H1 (cell line): ENCODE measurements at regions not wholly inside any gene's neighbourhood (a gene's known extent, or its start where the extent isn't known, plus 50 kb on each side); places are given as distances from the start of the nearest gene placed in this dataset.

Experiments used
- CTCF ChIA-PET: fragments of 300-600 bp; sonication (Branson Sonifier 250); formaldehyde crosslinking; loops from one replicate; lab custom pipeline; 2021; ENCODE audit not compliant: partially characterized antibody; lab: Charles Lee
- POLR2A ChIA-PET: fragments of 300-600 bp; sonication (Branson Sonifier 250); formaldehyde crosslinking; loops from one replicate; lab custom pipeline; 2021; ENCODE audit warnings: inconsistent platforms; ENCODE audit not compliant: partially characterized antibody; lab: Charles Lee
- DNase-seq, 2 experiments: peaks; one replicate each; pipeline versions ENCODE4 v3.0.0 to v3.0.0-alpha.2; 2010 to 2022; ENCODE audit warnings: low spot score in 2 of 2, low read depth in 1 of 2, mixed read lengths in 1 of 2
- FAIRE-seq: peaks from 2 replicates; lab custom pipeline; 2011; peaks lifted over from hg19 to GRCh38; lab: Jason Lieb, UNC
- H2AFZ ChIP-seq: 2 replicates; pipeline ENCODE4 v1.8.1; 2012; ENCODE audit warnings: low read length, inconsistent platforms
- H2AK5ac ChIP-seq: 2 replicates; pipeline ENCODE4 v1.6.1; 2013; ENCODE audit warnings: low read depth, low read length
- H2BK120ac ChIP-seq: replicated peaks from 2 replicates; pipeline ENCODE3; 2013; ENCODE audit warnings: low read depth, low read length, inconsistent platforms
- H2BK12ac ChIP-seq: 2 replicates; pipeline ENCODE4 v1.6.1; 2013; ENCODE audit warnings: low read depth, low read length
- H2BK15ac ChIP-seq: 2 replicates; pipeline ENCODE4 v1.6.1; 2013; ENCODE audit warnings: low read length
- H2BK20ac ChIP-seq: 2 replicates; pipeline ENCODE4 v1.6.1; 2013; ENCODE audit warnings: low read length
- H2BK5ac ChIP-seq: 2 replicates; pipeline ENCODE4 v1.6.1; 2013; ENCODE audit warnings: low read depth, low read length
- H3K14ac ChIP-seq: 2 replicates; pipeline ENCODE4 v1.6.1; 2013; ENCODE audit warnings: inconsistent platforms; ENCODE audit not compliant: insufficient read length
- H3K18ac ChIP-seq: 2 replicates; pipeline ENCODE4 v1.6.1; 2013; ENCODE audit warnings: low read length; ENCODE audit errors: extremely low read depth
- H3K23ac ChIP-seq: 2 replicates; pipeline ENCODE4 v1.6.1; 2013; ENCODE audit warnings: inconsistent platforms; ENCODE audit not compliant: insufficient read length
- H3K23me2 ChIP-seq: 2 replicates; pipeline ENCODE4 v1.6.1; 2013; ENCODE audit warnings: low read depth, low read length
- H3K27ac ChIP-seq: 2 replicates; pipeline ENCODE4 v1.6.1; 2011; ENCODE audit warnings: low read depth, low read length, inconsistent platforms
- H3K27me3 ChIP-seq, 4 experiments: replicated peaks in 1 of 4; 1 replicate in 1 of 4; 2 replicates in 3 of 4; pipeline versions ENCODE4 v1.6.1 to v1.8.1; 2011 to 2013; ENCODE audit warnings: low read length in 3 of 4, mild to moderate bottlenecking in 3 of 4, inconsistent platforms in 2 of 4, mixed read lengths in 2 of 4, moderate library complexity in 1 of 4; ENCODE audit not compliant: control insufficient read depth in 3 of 4, insufficient read depth in 3 of 4; ENCODE audit errors: extremely low read depth in 1 of 4
- H3K36me3 ChIP-seq, 4 experiments: 2 replicates each; pipeline versions ENCODE4 v1.6.1 to v1.8.1; 2011 to 2013; ENCODE audit warnings: mild to moderate bottlenecking in 4 of 4, low read length in 3 of 4, moderate library complexity in 2 of 4, control low read depth in 1 of 4, inconsistent platforms in 1 of 4; ENCODE audit not compliant: insufficient read depth in 4 of 4, control insufficient read depth in 2 of 4
- H3K4ac ChIP-seq: replicated peaks from 2 replicates; pipeline ENCODE3; 2013; ENCODE audit warnings: low read length, low read depth, mixed read lengths, inconsistent platforms; ENCODE audit not compliant: insufficient read length
- H3K4me1 ChIP-seq, 4 experiments: replicated peaks in 1 of 4; 1 replicate in 1 of 4; 2 replicates in 3 of 4; pipeline versions ENCODE4 v1.6.1 to v1.8.1; 2011 to 2013; ENCODE audit warnings: low read length in 3 of 4, inconsistent platforms in 2 of 4, mixed read lengths in 1 of 4; ENCODE audit not compliant: insufficient read depth in 4 of 4, control insufficient read depth in 3 of 4
- H3K4me2 ChIP-seq, 2 experiments: 2 replicates each; pipeline versions ENCODE4 v1.6.1 to v1.8.1; 2011 to 2013; ENCODE audit warnings: low read depth in 2 of 2, low read length in 2 of 2, control low read depth in 1 of 2, inconsistent platforms in 1 of 2, mild to moderate bottlenecking in 1 of 2; ENCODE audit not compliant: insufficient read depth in 1 of 2
- H3K4me3 ChIP-seq, 4 experiments: fragments of 200-600, 300-600 bp in 1 of 4; sonication (generic), shearing (Covaris generic), sonication (Bioruptor Twin) in 1 of 4; 2 replicates each; pipeline versions ENCODE4 v1.5.1 to v1.8.1; 2011 to 2016; ENCODE audit warnings: low read length in 4 of 4, low read depth in 3 of 4, control low read depth in 2 of 4, inconsistent platforms in 2 of 4, mild to moderate bottlenecking in 2 of 4, mixed read lengths in 1 of 4, moderate library complexity in 1 of 4; ENCODE audit not compliant: insufficient read depth in 2 of 4; ENCODE audit errors: extremely low read depth in 1 of 4
- H3K56ac ChIP-seq: replicated peaks from 2 replicates; pipeline ENCODE3; 2013; ENCODE audit warnings: low read depth, mild to moderate bottlenecking, mixed read lengths, low read length, inconsistent platforms; ENCODE audit not compliant: insufficient read length
- H3K79me1 ChIP-seq: 2 replicates; pipeline ENCODE4 v1.6.1; 2013; ENCODE audit warnings: low read depth, low read length, control low read depth
- H3K79me2 ChIP-seq, 2 experiments: 2 replicates each; pipeline versions ENCODE4 v1.6.1 to v1.8.1; 2012 to 2013; ENCODE audit warnings: low read length in 2 of 2, mild to moderate bottlenecking in 2 of 2, inconsistent platforms in 1 of 2; ENCODE audit not compliant: insufficient read depth in 2 of 2, control insufficient read depth in 1 of 2
- H3K9ac ChIP-seq, 4 experiments: replicated peaks in 1 of 4; 1 replicate in 1 of 4; 2 replicates in 3 of 4; pipeline versions ENCODE4 v1.6.1 to v1.8.1; 2011 to 2013; ENCODE audit warnings: low read depth in 3 of 4, low read length in 3 of 4, control low read depth in 2 of 4, mild to moderate bottlenecking in 2 of 4, moderate library complexity in 2 of 4, inconsistent platforms in 1 of 4; ENCODE audit errors: extremely low read depth in 1 of 4
- H3K9me3 ChIP-seq, 2 experiments: 2 replicates each; pipeline versions ENCODE4 v1.6.1 to v1.8.1; 2012 to 2013; ENCODE audit warnings: mild to moderate bottlenecking in 2 of 2, moderate library complexity in 2 of 2, control low read depth in 1 of 2, inconsistent platforms in 1 of 2, low read depth in 1 of 2, low read length in 1 of 2, mixed read lengths in 1 of 2; ENCODE audit not compliant: insufficient read depth in 2 of 2
- H4K20me1 ChIP-seq, 2 experiments: replicated peaks in 1 of 2; 2 replicates each; pipeline versions ENCODE3 to v1.8.1; 2011 to 2013; ENCODE audit warnings: inconsistent platforms in 2 of 2, low read length in 2 of 2, mild to moderate bottlenecking in 1 of 2; ENCODE audit not compliant: insufficient read depth in 2 of 2, control insufficient read depth in 1 of 2
- H4K5ac ChIP-seq: 2 replicates; pipeline ENCODE4 v1.6.1; 2013; ENCODE audit warnings: low read length, low read depth, mixed read lengths, inconsistent platforms; ENCODE audit not compliant: insufficient read length
- H4K8ac ChIP-seq: 2 replicates; pipeline ENCODE4 v1.8.0; 2013; ENCODE audit warnings: mild to moderate bottlenecking, moderate library complexity, low read length, inconsistent platforms; ENCODE audit not compliant: insufficient read depth; ENCODE audit errors: extremely low read depth
- H4K91ac ChIP-seq: replicated peaks from 2 replicates; pipeline ENCODE3; 2013; ENCODE audit warnings: low read length, mixed read lengths, inconsistent platforms; ENCODE audit not compliant: insufficient read length
- BACH1 ChIP-seq: IDR thresholded peaks from 2 replicates; pipeline ENCODE4 v1.6.1; 2012; ENCODE audit warnings: low read length, improper control_type of control experiment
- CBX5 ChIP-seq: fragments of 300-800, 300-1000 bp; sonication (generic); IDR thresholded peaks from 2 replicates; pipeline ENCODE4 v1.7.1; 2016; ENCODE audit warnings: antibody characterized with exemption, low read length, low read depth
- EP300 ChIP-seq, 2 experiments: IDR thresholded peaks; 1 replicate in 1 of 2; 2 replicates in 1 of 2; pipeline ENCODE4 v1.6.1; 2011 to 2012; ENCODE audit warnings: low read depth in 2 of 2, low read length in 2 of 2, mild to moderate bottlenecking in 2 of 2, borderline replicate concordance in 1 of 2, inconsistent platforms in 1 of 2, moderate library complexity in 1 of 2
- NANOG ChIP-seq: IDR thresholded peaks from 2 replicates; pipeline ENCODE4 v1.6.1; 2011; ENCODE audit warnings: low read length, low read depth, mild to moderate bottlenecking, inconsistent platforms; ENCODE audit not compliant: insufficient read depth, poor library complexity, severe bottlenecking
- POLR2AphosphoS5 ChIP-seq: IDR thresholded peaks from 2 replicates; pipeline ENCODE4 v1.6.1; 2011; ENCODE audit warnings: low read depth, low read length
- RAD21 ChIP-seq, 2 experiments: IDR thresholded peaks in 1 of 2; conservative IDR thresholded peaks in 1 of 2; 2 replicates each; pipeline ENCODE4 v1.6.1; 2011; ENCODE audit warnings: low read depth in 2 of 2, low read length in 2 of 2, improper control_type of control experiment in 1 of 2, inconsistent platforms in 1 of 2, mild to moderate bottlenecking in 1 of 2, moderate library complexity in 1 of 2
- SIRT6 ChIP-seq: IDR thresholded peaks from one replicate; pipeline ENCODE4 v1.7.1; 2012; ENCODE audit warnings: low read length, inconsistent platforms
- WGBS, 2 experiments: shearing (Covaris generic) in 1 of 2; methylation state at CpG; one replicate each; pipeline versions ENCODE4 v1.1.6 to v1.1.7; 2013 to 2015; ENCODE audit warnings: low lambda C conversion rate in 2 of 2, mixed read lengths in 2 of 2, inconsistent platforms in 1 of 2, low coverage in 1 of 2, missing lambda C conversion rate in 1 of 2; ENCODE audit not compliant: insufficient replicate concordance in 2 of 2, insufficient coverage in 1 of 2, insufficient read length in 1 of 2; ENCODE audit errors: extremely low coverage in 1 of 2, missing lambda C conversion rate in 1 of 2; 5-methylcytosine and 5-hydroxymethylcytosine counted together
- TF ChIP-seq, protein P1 (sequence below), 3 experiments: IDR thresholded peaks; 1 replicate in 2 of 3; 2 replicates in 1 of 3; pipeline versions ENCODE4 v1.5.1 to v1.6.1; 2011; ENCODE audit warnings: low read length in 3 of 3, mild to moderate bottlenecking in 3 of 3, inconsistent platforms in 2 of 3, low read depth in 1 of 3, moderate library complexity in 1 of 3; ENCODE audit not compliant: insufficient read depth in 1 of 3; ENCODE audit errors: control extremely low read depth in 1 of 3

DNA sequence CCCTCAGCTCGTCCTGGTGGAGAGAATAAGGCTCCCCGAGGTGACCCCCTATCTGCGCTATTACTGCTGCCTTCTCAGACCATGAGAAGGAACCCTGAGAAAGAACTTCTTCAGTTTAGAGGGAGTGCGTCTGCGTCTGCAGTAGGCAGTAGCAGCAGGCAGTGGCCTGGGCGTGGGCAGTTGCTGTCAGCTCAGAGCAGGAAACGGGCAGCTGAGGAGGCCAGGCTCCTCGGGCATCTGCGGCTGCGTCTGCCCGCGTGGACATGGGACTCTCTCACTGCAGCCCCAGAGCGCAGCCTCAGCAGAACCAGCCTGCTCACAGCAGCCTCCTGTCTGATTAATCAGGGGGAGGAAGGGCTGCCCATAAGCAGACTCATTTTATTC is 49.8 kb upstream of the FCN1 start:
- H4K8ac ChIP-seq: no peak overlapping the region
- no peak overlapping the region for H3K23ac ChIP-seq
- H2AK5ac ChIP-seq: no peak overlapping the region
- H3K27me3 ChIP-seq: no peaks in the 10 kb centered on the region; a peak in 2 of 7 replicates
- no peak overlapping the region for H2BK5ac ChIP-seq
- no peaks in the 10 kb centered on the region for H3K79me1 ChIP-seq
- H2BK12ac ChIP-seq: peak overlapping the region; percentile 60; the same call in 1 of the 2 replicates
- H2BK15ac ChIP-seq: peak overlapping the region; percentile 40; the same call in 1 of the 2 replicates
- H3K23me2 ChIP-seq: no peaks in the 10 kb centered on the region
- no peak overlapping the region for H3K18ac ChIP-seq
- H3K4me2 ChIP-seq: no peak overlapping the region
- TF ChIP-seq SIRT6 (no peak), POLR2AphosphoS5 (no peak), EP300 (IDR thresholded peaks at IDR 0.05; ENCODE audit: borderline replicate concordance in 1 of 2, low read depth in 2 of 2, low read length in 2 of 2) (no peak), CBX5 (no peak), NANOG (no peak), RAD21 (IDR thresholded peaks at IDR 0.05 in 1 of 2, conservative IDR thresholded peaks at IDR 0.05 in 1 of 2; ENCODE audit: low read depth in 2 of 2, low read length in 2 of 2) (no peak), BACH1 (no peak)
- TF ChIP-seq, protein P1, sequence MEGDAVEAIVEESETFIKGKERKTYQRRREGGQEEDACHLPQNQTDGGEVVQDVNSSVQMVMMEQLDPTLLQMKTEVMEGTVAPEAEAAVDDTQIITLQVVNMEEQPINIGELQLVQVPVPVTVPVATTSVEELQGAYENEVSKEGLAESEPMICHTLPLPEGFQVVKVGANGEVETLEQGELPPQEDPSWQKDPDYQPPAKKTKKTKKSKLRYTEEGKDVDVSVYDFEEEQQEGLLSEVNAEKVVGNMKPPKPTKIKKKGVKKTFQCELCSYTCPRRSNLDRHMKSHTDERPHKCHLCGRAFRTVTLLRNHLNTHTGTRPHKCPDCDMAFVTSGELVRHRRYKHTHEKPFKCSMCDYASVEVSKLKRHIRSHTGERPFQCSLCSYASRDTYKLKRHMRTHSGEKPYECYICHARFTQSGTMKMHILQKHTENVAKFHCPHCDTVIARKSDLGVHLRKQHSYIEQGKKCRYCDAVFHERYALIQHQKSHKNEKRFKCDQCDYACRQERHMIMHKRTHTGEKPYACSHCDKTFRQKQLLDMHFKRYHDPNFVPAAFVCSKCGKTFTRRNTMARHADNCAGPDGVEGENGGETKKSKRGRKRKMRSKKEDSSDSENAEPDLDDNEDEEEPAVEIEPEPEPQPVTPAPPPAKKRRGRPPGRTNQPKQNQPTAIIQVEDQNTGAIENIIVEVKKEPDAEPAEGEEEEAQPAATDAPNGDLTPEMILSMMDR (IDR thresholded peaks at IDR 0.05; ENCODE audit: control extremely low read depth in 1 of 3, insufficient read depth in 1 of 3, low read depth in 1 of 3, low read length in 3 of 3): no peak
- FAIRE-seq (no peak), DNase-seq (no peak)
- H3K27ac ChIP-seq: no peak overlapping the region
- ChIA-PET CTCF (interaction anchor here (0.7 to 2.6 kb wide), 4 partner anchors 10 to 185 kb away, joined by 3 to 6 read pairs (median 4); partner anchors contain the start of gene OLFM1), POLR2A (no interaction called here)
- no peaks in the 10 kb centered on the region for H3K36me3 ChIP-seq
- no peaks in the 10 kb centered on the region for H3K79me2 ChIP-seq
- no peak overlapping the region for H3K9ac ChIP-seq
- peaks cover 0 to 16% (median 9%) of the 10 kb centered on the region in 4 experiments; a peak in 4 of 7 replicates for H3K4me1 ChIP-seq
- H3K9me3 ChIP-seq: no peaks in the 10 kb centered on the region
- no peak overlapping the region for H3K56ac ChIP-seq
- H4K20me1 ChIP-seq: no peaks in the 10 kb centered on the region
- H3K4me3 ChIP-seq: no peak overlapping the region
- H3K14ac ChIP-seq: no peak overlapping the region
- WGBS, 2 experiments: 88% methylated on average over 13 of the region's 13 CpGs; no CpG with 5 or more reads in 1 of the 2 experiments
- peak overlapping the region; percentile 44 for H4K91ac ChIP-seq
- peak overlapping the region; percentile 90; the same call in 1 of the 2 replicates for H2BK20ac ChIP-seq
- H3K4ac ChIP-seq: no peak overlapping the region
- no peak overlapping the region for H4K5ac ChIP-seq
- no peak overlapping the region for H2BK120ac ChIP-seq
- H2AFZ ChIP-seq: no peak overlapping the region
